IMR-90 (cell line): ENCODE measurements at regions not wholly inside any gene's neighbourhood (a gene's known extent, or its start where the extent isn't known, plus 50 kb on each side); places are given as distances from the start of the nearest gene placed in this dataset.

ENCODE experiments used
- ATAC-seq: fragments of 200-7000 bp; cut with Tn5 transposase; 2 replicates; pipeline ENCODE4 v1.9.1; 2020; ENCODE audit warnings: low read depth, mild to moderate bottlenecking, moderate library complexity
- BruUV-seq: library from RNA; stranded (reverse); fragments of 400-500 nt; replicated peaks from 2 replicates; lab custom pipeline; 2021; lab: Mats Ljungman, UMichigan
- CTCF ChIA-PET: fragments of 300-600 bp; formaldehyde crosslinking; extraction: SDS; loops from one replicate; lab custom pipeline; 2021; ENCODE audit warnings: antibody characterized with exemption; lab: Yijun Ruan, JAX
- POLR2A ChIA-PET: fragments of 300-600 bp; sonication (Branson Sonifier 250); formaldehyde crosslinking; loops from one replicate; lab custom pipeline; 2022; ENCODE audit warnings: antibody characterized with exemption; ENCODE audit not compliant: unreplicated experiment; lab: Charles Lee
- DNase-seq: peaks from one replicate; pipeline ENCODE4 v3.0.0; 2013
- H2AFZ ChIP-seq: replicated peaks from 2 replicates; pipeline ENCODE3; 2013; ENCODE audit warnings: low read length, mild to moderate bottlenecking; ENCODE audit not compliant: poor library complexity
- H2AK5ac ChIP-seq: 2 replicates; pipeline ENCODE4 v1.6.1; 2013; ENCODE audit warnings: low read depth, low read length, inconsistent platforms
- H2AK9ac ChIP-seq: replicated peaks from 2 replicates; pipeline ENCODE3; 2013; ENCODE audit warnings: mild to moderate bottlenecking, low read depth, low read length, moderate library complexity; ENCODE audit not compliant: poor library complexity
- H2BK120ac ChIP-seq: 2 replicates; pipeline ENCODE4 v1.6.1; 2013; ENCODE audit warnings: low read depth, low read length, inconsistent platforms
- H2BK15ac ChIP-seq: 3 replicates; pipeline ENCODE4 v1.6.1; 2013; ENCODE audit warnings: low read depth, low read length, inconsistent platforms
- H2BK20ac ChIP-seq: 2 replicates; pipeline ENCODE4 v1.6.1; 2013; ENCODE audit warnings: low read depth, mild to moderate bottlenecking, inconsistent platforms, low read length, moderate library complexity
- H2BK5ac ChIP-seq: 2 replicates; pipeline ENCODE4 v1.6.1; 2013; ENCODE audit warnings: mild to moderate bottlenecking, low read depth, low read length, inconsistent platforms; ENCODE audit not compliant: poor library complexity, severe bottlenecking
- H3K14ac ChIP-seq: replicated peaks from 2 replicates; pipeline ENCODE4 v1.6.1; 2013; ENCODE audit warnings: low read depth, low read length, inconsistent platforms
- H3K18ac ChIP-seq: 2 replicates; pipeline ENCODE4 v1.6.1; 2013; ENCODE audit warnings: low read depth, low read length, control low read depth
- H3K23ac ChIP-seq: 2 replicates; pipeline ENCODE4 v1.6.1; 2013; ENCODE audit warnings: low read depth, low read length, inconsistent platforms
- H3K27ac ChIP-seq: 2 replicates; pipeline ENCODE4 v1.5.1; 2013; ENCODE audit warnings: mild to moderate bottlenecking, control low read depth, low read length; ENCODE audit not compliant: insufficient read depth
- H3K27me3 ChIP-seq: 2 replicates; pipeline ENCODE4 v1.6.1; 2013; ENCODE audit warnings: low read length; ENCODE audit not compliant: control insufficient read depth, insufficient read depth
- H3K36me3 ChIP-seq: 2 replicates; pipeline ENCODE4 v1.6.1; 2013; ENCODE audit warnings: low read length, mixed read lengths; ENCODE audit not compliant: control insufficient read depth, insufficient read depth
- H3K4ac ChIP-seq: 2 replicates; pipeline ENCODE4 v1.6.1; 2013; ENCODE audit warnings: low read depth, low read length, inconsistent platforms
- H3K4me1 ChIP-seq: 2 replicates; pipeline ENCODE4 v1.6.1; 2013; ENCODE audit warnings: low read length, mixed read lengths; ENCODE audit not compliant: control insufficient read depth, insufficient read depth
- H3K4me2 ChIP-seq: 2 replicates; pipeline ENCODE4 v1.6.1; 2013; ENCODE audit warnings: low read depth, mild to moderate bottlenecking, control low read depth, low read length, moderate library complexity
- H3K4me3 ChIP-seq: 2 replicates; pipeline ENCODE4 v1.5.1; 2013; ENCODE audit warnings: low read depth, mild to moderate bottlenecking, control low read depth, low read length, moderate library complexity; ENCODE audit not compliant: insufficient read depth
- H3K56ac ChIP-seq: 2 replicates; pipeline ENCODE4 v1.6.1; 2013; ENCODE audit warnings: low read length, inconsistent platforms; ENCODE audit not compliant: insufficient read depth; ENCODE audit errors: extremely low read depth
- H3K79me1 ChIP-seq, 2 experiments: 2 replicates each; pipeline ENCODE4 v1.6.1; 2013; ENCODE audit warnings: low read length in 2 of 2, inconsistent platforms in 1 of 2, low read depth in 1 of 2
- H3K9ac ChIP-seq: 2 replicates; pipeline ENCODE4 v1.6.1; 2013; ENCODE audit warnings: low read depth, low read length, control low read depth
- H3K9me1 ChIP-seq: 2 replicates; pipeline ENCODE4 v1.6.1; 2013; ENCODE audit warnings: low read length, inconsistent platforms; ENCODE audit not compliant: insufficient read depth
- H3K9me3 ChIP-seq: 2 replicates; pipeline ENCODE4 v1.6.1; 2013; ENCODE audit warnings: low read length; ENCODE audit not compliant: control insufficient read depth, insufficient read depth
- H4K20me1 ChIP-seq: 2 replicates; pipeline ENCODE4 v1.6.1; 2013; ENCODE audit warnings: low read length, inconsistent platforms; ENCODE audit not compliant: insufficient read depth
- H4K5ac ChIP-seq: 2 replicates; pipeline ENCODE4 v1.6.1; 2013; ENCODE audit warnings: mild to moderate bottlenecking, low read depth, low read length, control low read depth
- H4K8ac ChIP-seq, 2 experiments: 2 replicates each; pipeline ENCODE4 v1.6.1; 2013; ENCODE audit warnings: low read depth in 2 of 2, low read length in 2 of 2, control low read depth in 1 of 2, inconsistent platforms in 1 of 2
- H4K91ac ChIP-seq: 2 replicates; pipeline ENCODE4 v1.6.1; 2013; ENCODE audit warnings: low read depth, low read length, inconsistent platforms; ENCODE audit not compliant: insufficient read depth
- CEBPB ChIP-seq: IDR thresholded peaks from 2 replicates; pipeline ENCODE4 v1.6.1; 2012; ENCODE audit warnings: low read depth, low read length, improper control_type of control experiment
- CHD1 ChIP-seq: IDR thresholded peaks from 2 replicates; pipeline ENCODE4 v1.6.1; 2012; ENCODE audit warnings: low read depth, low read length, improper control_type of control experiment
- CTCF ChIP-seq: conservative IDR thresholded peaks from 2 replicates; pipeline ENCODE4 v1.5.1; 2012; ENCODE audit warnings: mild to moderate bottlenecking, low read depth, low read length, improper control_type of control experiment
- ELK1 ChIP-seq: fragments of 150-350 bp; IDR thresholded peaks from 2 replicates; pipeline ENCODE4 v1.6.1; 2016; ENCODE audit warnings: low read depth, mild to moderate bottlenecking, low read length, moderate library complexity, borderline replicate concordance
- MAFK ChIP-seq: IDR thresholded peaks from 2 replicates; pipeline ENCODE4 v1.6.1; 2012; ENCODE audit warnings: low read depth, low read length, improper control_type of control experiment
- POLR2A ChIP-seq: IDR thresholded peaks from 2 replicates; pipeline ENCODE4 v1.6.1; 2012; ENCODE audit warnings: mild to moderate bottlenecking, low read depth, low read length
- RAD21 ChIP-seq: IDR thresholded peaks from 2 replicates; pipeline ENCODE4 v1.6.1; 2012; ENCODE audit warnings: low read length, improper control_type of control experiment
- RCOR1 ChIP-seq: IDR thresholded peaks from 2 replicates; pipeline ENCODE4 v1.6.1; 2012; ENCODE audit warnings: mild to moderate bottlenecking, low read length, improper control_type of control experiment; ENCODE audit not compliant: insufficient replicate concordance
- RFX5 ChIP-seq: IDR thresholded peaks from 2 replicates; pipeline ENCODE4 v1.8.0; 2012; ENCODE audit warnings: low read depth, mild to moderate bottlenecking, low read length, moderate library complexity
- WGBS, 2 experiments: methylation state at CpG; one replicate each; pipeline versions ENCODE4 v1.1.5 to v1.1.7; 2013; ENCODE audit warnings: missing lambda C conversion rate in 2 of 2; ENCODE audit not compliant: insufficient read length in 1 of 2; ENCODE audit errors: extremely low coverage in 2 of 2; 5-methylcytosine and 5-hydroxymethylcytosine counted together
- dilution Hi-C: fragments of 300-500 bp; cut with HindIII; formaldehyde crosslinking; loops from one replicate; pipeline ENCODE4 v1.14.3; 2018; ENCODE audit warnings: low sequenced_read_pairs; ENCODE audit not compliant: unreplicated experiment
- in situ Hi-C: fragments of 300-500 bp; cut with MboI; formaldehyde crosslinking; loops from 3 replicates; pipeline ENCODE4 v1.14.3; 2019; ENCODE audit warnings: low sequenced_read_pairs, inconsistent platforms, mixed read lengths
- intact Hi-C: fragments of 100-400 bp; cut with micrococcal nuclease; formaldehyde crosslinking; loops from 2 replicates; pipeline ENCODE4 v1.10.0; 2022

- Histone ChIP-seq H4K5ac (no peak overlapping the region), H3K56ac (no peak overlapping the region), H3K36me3 (no peaks in the 10 kb centered on the region), H2BK20ac (no peak overlapping the region), H3K4me1 (no peaks in the 10 kb centered on the region), H3K27ac (no peak overlapping the region), H3K9me3 (0 out of 2 replicates have a peak, but pooled peaks cover 1% of the 10 kb centered on the region), H3K9ac (no peak overlapping the region), H3K14ac (no peak overlapping the region), H3K4me3 (no peak overlapping the region), H2BK15ac (no peak overlapping the region), H2AFZ (no peak overlapping the region), H3K79me1 (no peaks in the 10 kb centered on the region), H3K9me1 (no peaks in the 10 kb centered on the region), H3K4me2 (no peak overlapping the region), H2BK120ac (no peak overlapping the region), H3K27me3 (no peaks in the 10 kb centered on the region), H2AK9ac (no peak overlapping the region), H3K23ac (no peak overlapping the region), H4K8ac (no peak overlapping the region), H2AK5ac (no peak overlapping the region), H4K20me1 (no peaks in the 10 kb centered on the region), H3K4ac (no peak overlapping the region), H3K18ac (no peak overlapping the region), H2BK5ac (no peak overlapping the region), H4K91ac (no peak overlapping the region)
- ChIA-PET POLR2A (no interaction called here), CTCF (no interaction called here)
- dilution Hi-C loops: no loop called here
- DNase-seq (no peak), ATAC-seq (no peak)
- in situ Hi-C loops: no loop called here
- WGBS, 2 experiments: no CpG with 5 or more reads among the region's 2 CpGs
- no peak for TF ChIP-seq CTCF
- TF ChIP-seq CHD1: no peak
- TF ChIP-seq RFX5: no peak
- no peak for TF ChIP-seq CEBPB
- no peak for TF ChIP-seq RAD21
- TF ChIP-seq ELK1: no peak
- no peak for TF ChIP-seq POLR2A
- TF ChIP-seq RCOR1: no peak
- no peak for TF ChIP-seq MAFK
- intact Hi-C loops: no loop called here
- no TSS peak for BruUV-seq
Measured at GRCh38 chr13:68292601-68293000, 1062.5 kb upstream of the PCDH9 start.
